Activated CD4-positive, alpha-beta T cell treated with anti-CD3 and anti-CD28 coated beads, Interleukin-2, amount 10 ng/mL, durations not matched to agents 7 days and 5 days (primary cell): ENCODE measurements at regions not wholly inside any gene's neighbourhood (a gene's known extent, or its start where the extent isn't known, plus 50 kb on each side); places are given as distances from the start of the nearest gene placed in this dataset.

Experiments
- CTCF ChIA-PET: fragments of 350-600 bp; sonication (Branson Sonifier 250); formaldehyde crosslinking; loops from one replicate; lab custom pipeline; 2021; ENCODE audit warnings: antibody characterized with exemption; lab: Charles Lee
- POLR2A ChIA-PET: fragments of 350-600 bp; sonication (Branson Sonifier 250); formaldehyde crosslinking; loops from one replicate; lab custom pipeline; 2021; ENCODE audit warnings: antibody characterized with exemption; lab: Charles Lee
- DNase-seq: peaks from one replicate; pipeline ENCODE4 v3.0.0-alpha.2; 2020
- H3K27ac Mint-ChIP-seq: one replicate; pipeline ENCODE4 v1.8.0; 2021; ENCODE audit warnings: mild to moderate bottlenecking, moderate library complexity, mixed read lengths
- H3K27me3 Mint-ChIP-seq: one replicate; pipeline ENCODE4 v1.8.0; 2021; ENCODE audit warnings: mixed read lengths
- H3K36me3 Mint-ChIP-seq: one replicate; pipeline ENCODE4 v1.8.0; 2021; ENCODE audit warnings: low read depth, mixed read lengths
- H3K4me1 Mint-ChIP-seq: one replicate; pipeline ENCODE4 v1.8.0; 2021; ENCODE audit warnings: mixed read lengths
- H3K4me3 Mint-ChIP-seq: one replicate; pipeline ENCODE4 v1.8.0; 2021; ENCODE audit warnings: mild to moderate bottlenecking, moderate library complexity, mixed read lengths
- H3K9me3 Mint-ChIP-seq: one replicate; pipeline ENCODE4 v1.8.0; 2021; ENCODE audit warnings: mixed read lengths

- no peaks in the 10 kb centered on the region for H3K4me1 Mint-ChIP-seq
- no peaks in the 10 kb centered on the region for H3K27me3 Mint-ChIP-seq
- DNase-seq, result no peak
- no peak overlapping the region for H3K27ac Mint-ChIP-seq
- no peaks in the 10 kb centered on the region for H3K36me3 Mint-ChIP-seq
- POLR2A ChIA-PET, result no interaction called here
- H3K4me3 Mint-ChIP-seq, result no peak overlapping the region
- H3K9me3 Mint-ChIP-seq, result no peaks in the 10 kb centered on the region
- CTCF ChIA-PET, result no interaction called here
Measured at GRCh38 chr18:67179726-67180125, 336.8 kb downstream of the DSEL start.

GRCh38 chr18:67159662-67160061, 356.9 kb downstream of the DSEL start:
- Mint-ChIP-seq H3K4me3 (no peak overlapping the region), H3K27me3 (no peaks in the 10 kb centered on the region), H3K36me3 (no peaks in the 10 kb centered on the region), H3K9me3 (no peaks in the 10 kb centered on the region), H3K27ac (no peak overlapping the region), H3K4me1 (no peaks in the 10 kb centered on the region)
- CTCF ChIA-PET, result no interaction called here
- POLR2A ChIA-PET, result no interaction called here
- no peak for DNase-seq

- DNase-seq, result no peak
- Mint-ChIP-seq H3K27me3 (no peaks in the 10 kb centered on the region), H3K27ac (no peak overlapping the region), H3K4me1 (no peaks in the 10 kb centered on the region), H3K36me3 (no peaks in the 10 kb centered on the region), H3K9me3 (no peaks in the 10 kb centered on the region), H3K4me3 (no peak overlapping the region)
- ChIA-PET POLR2A (no interaction called here), CTCF (no interaction called here)
Measured at GRCh38 chr18:67154979-67155378, 361.5 kb downstream of the DSEL start.

GRCh38 chr18:67151366-67151765, 365.2 kb downstream of the DSEL start:
- POLR2A ChIA-PET, result no interaction called here
- Mint-ChIP-seq H3K27ac (no peak overlapping the region), H3K9me3 (no peaks in the 10 kb centered on the region), H3K4me3 (no peak overlapping the region), H3K36me3 (no peaks in the 10 kb centered on the region), H3K27me3 (no peaks in the 10 kb centered on the region), H3K4me1 (no peaks in the 10 kb centered on the region)
- DNase-seq, result no peak
- CTCF ChIA-PET, result no interaction called here

GRCh38 chr18:67145586-67146292, 370.8 kb downstream of the DSEL start:
- ChIA-PET CTCF (no interaction called here), POLR2A (no interaction called here)
- H3K27me3 Mint-ChIP-seq, result no peaks in the 10 kb centered on the region
- no peaks in the 10 kb centered on the region for H3K36me3 Mint-ChIP-seq
- H3K9me3 Mint-ChIP-seq, result no peaks in the 10 kb centered on the region
- H3K27ac Mint-ChIP-seq, result no peak overlapping the region
- H3K4me1 Mint-ChIP-seq, result no peaks in the 10 kb centered on the region
- H3K4me3 Mint-ChIP-seq, result no peak overlapping the region
- no peak for DNase-seq

GRCh38 chr18:67144329-67144728, 372.2 kb downstream of the DSEL start:
- ChIA-PET CTCF (no interaction called here), POLR2A (no interaction called here)
- H3K9me3 Mint-ChIP-seq, result no peaks in the 10 kb centered on the region
- no peaks in the 10 kb centered on the region for H3K4me1 Mint-ChIP-seq
- no peak overlapping the region for H3K4me3 Mint-ChIP-seq
- no peaks in the 10 kb centered on the region for H3K27me3 Mint-ChIP-seq
- no peak overlapping the region for H3K27ac Mint-ChIP-seq
- DNase-seq, result no peak
- H3K36me3 Mint-ChIP-seq, result no peaks in the 10 kb centered on the region

GRCh38 chr18:67143028-67143427, 373.5 kb downstream of the DSEL start:
- ChIA-PET CTCF (no interaction called here), POLR2A (no interaction called here)
- no peaks in the 10 kb centered on the region for H3K36me3 Mint-ChIP-seq
- H3K4me1 Mint-ChIP-seq, result no peaks in the 10 kb centered on the region
- no peaks in the 10 kb centered on the region for H3K27me3 Mint-ChIP-seq
- H3K4me3 Mint-ChIP-seq, result no peak overlapping the region
- H3K9me3 Mint-ChIP-seq, result no peaks in the 10 kb centered on the region
- H3K27ac Mint-ChIP-seq, result no peak overlapping the region
- DNase-seq, result no peak

- Mint-ChIP-seq H3K27me3 (no peaks in the 10 kb centered on the region), H3K4me1 (no peaks in the 10 kb centered on the region), H3K9me3 (no peaks in the 10 kb centered on the region), H3K36me3 (no peaks in the 10 kb centered on the region), H3K4me3 (no peak overlapping the region), H3K27ac (no peak overlapping the region)
- CTCF ChIA-PET, result no interaction called here
- POLR2A ChIA-PET, result no interaction called here
- DNase-seq, result no peak
Measured at GRCh38 chr18:67142604-67143003, 373.9 kb downstream of the DSEL start.

- Mint-ChIP-seq H3K27ac (no peak overlapping the region), H3K36me3 (no peaks in the 10 kb centered on the region), H3K4me1 (no peaks in the 10 kb centered on the region)
Measured at GRCh38 chr18:67140495-67140894, 376.0 kb downstream of the DSEL start.

GRCh38 chr18:67139899-67140298, 376.6 kb downstream of the DSEL start:
- H3K4me3 Mint-ChIP-seq, result no peak overlapping the region
- ChIA-PET POLR2A (no interaction called here), CTCF (no interaction called here)
- no peaks in the 10 kb centered on the region for H3K4me1 Mint-ChIP-seq
- H3K27me3 Mint-ChIP-seq, result no peaks in the 10 kb centered on the region
- no peak for DNase-seq
- H3K27ac Mint-ChIP-seq, result no peak overlapping the region
- no peaks in the 10 kb centered on the region for H3K36me3 Mint-ChIP-seq
- no peaks in the 10 kb centered on the region for H3K9me3 Mint-ChIP-seq

More at GRCh38 chr18:67140495-67140894, 376.0 kb downstream of the DSEL start:
- DNase-seq, result no peak
- ChIA-PET POLR2A (no interaction called here), CTCF (no interaction called here)
- Mint-ChIP-seq H3K9me3 (no peaks in the 10 kb centered on the region), H3K27me3 (no peaks in the 10 kb centered on the region), H3K4me3 (no peak overlapping the region)

GRCh38 chr18:67135981-67136380, 380.5 kb downstream of the DSEL start:
- POLR2A ChIA-PET, result no interaction called here
- Mint-ChIP-seq H3K4me1 (no peaks in the 10 kb centered on the region), H3K36me3 (no peaks in the 10 kb centered on the region), H3K9me3 (no peaks in the 10 kb centered on the region), H3K27ac (no peak overlapping the region), H3K27me3 (no peaks in the 10 kb centered on the region), H3K4me3 (no peak overlapping the region)
- CTCF ChIA-PET, result no interaction called here
- DNase-seq, result no peak

- Mint-ChIP-seq H3K9me3 (no peaks in the 10 kb centered on the region), H3K4me3 (no peak overlapping the region), H3K27ac (no peak overlapping the region), H3K36me3 (no peaks in the 10 kb centered on the region), H3K4me1 (no peaks in the 10 kb centered on the region), H3K27me3 (no peaks in the 10 kb centered on the region)
- no peak for DNase-seq
- POLR2A ChIA-PET, result no interaction called here
- CTCF ChIA-PET, result no interaction called here
Measured at GRCh38 chr18:67134911-67135310, 381.6 kb downstream of the DSEL start.

- Mint-ChIP-seq H3K9me3 (no peaks in the 10 kb centered on the region), H3K27ac (no peak overlapping the region), H3K36me3 (no peaks in the 10 kb centered on the region), H3K27me3 (no peaks in the 10 kb centered on the region), H3K4me3 (no peak overlapping the region), H3K4me1 (no peaks in the 10 kb centered on the region)
- no peak for DNase-seq
- POLR2A ChIA-PET, result no interaction called here
- CTCF ChIA-PET, result no interaction called here
Measured at GRCh38 chr18:67133669-67134068, 382.9 kb downstream of the DSEL start.

- POLR2A ChIA-PET, result no interaction called here
- H3K36me3 Mint-ChIP-seq, result no peaks in the 10 kb centered on the region
- no peaks in the 10 kb centered on the region for H3K4me1 Mint-ChIP-seq
- DNase-seq, result no peak
- no peaks in the 10 kb centered on the region for H3K27me3 Mint-ChIP-seq
- CTCF ChIA-PET, result no interaction called here
- H3K27ac Mint-ChIP-seq, result no peak overlapping the region
- no peaks in the 10 kb centered on the region for H3K9me3 Mint-ChIP-seq
- H3K4me3 Mint-ChIP-seq, result no peak overlapping the region
Measured at GRCh38 chr18:67132919-67133318, 383.6 kb downstream of the DSEL start.
